Thymus (tissue), 11 donors: ENCODE measurements at regions not wholly inside any gene's neighbourhood (a gene's known extent, or its start where the extent isn't known, plus 50 kb on each side); places are given as distances from the start of the nearest gene placed in this dataset.

ENCODE experiments used
- DNase-seq, 9 donors: peaks; one replicate each; pipeline ENCODE4 v3.0.0-alpha.2; 2013; ENCODE audit warnings: low spot score in 9 of 9, low read depth in 6 of 9, missing footprints in 1 of 9
- H3K27ac ChIP-seq, 2 donors: one replicate each; pipeline ENCODE4 v1.5.1; 2013; ENCODE audit warnings: control low read depth in 1 of 2, low read depth in 1 of 2, low read length in 1 of 2, mild to moderate bottlenecking in 1 of 2, moderate library complexity in 1 of 2
- H3K27me3 ChIP-seq, 2 donors: one replicate each; pipeline ENCODE4 v1.5.1; 2013; ENCODE audit warnings: low read length in 1 of 2; ENCODE audit not compliant: control insufficient read depth in 2 of 2, insufficient read depth in 1 of 2
- H3K36me3 ChIP-seq, 2 donors: one replicate each; pipeline ENCODE4 v1.5.1; 2013; ENCODE audit warnings: low read length in 1 of 2, mild to moderate bottlenecking in 1 of 2, moderate library complexity in 1 of 2; ENCODE audit not compliant: control insufficient read depth in 2 of 2, insufficient read depth in 2 of 2
- H3K4me1 ChIP-seq, 2 donors: one replicate each; pipeline ENCODE4 v1.5.1; 2013; ENCODE audit warnings: low read length in 2 of 2; ENCODE audit not compliant: control insufficient read depth in 2 of 2, insufficient read depth in 2 of 2
- H3K4me3 ChIP-seq, 2 donors: one replicate each; pipeline ENCODE4 v1.5.1; 2013; ENCODE audit warnings: low read length in 2 of 2, control low read depth in 1 of 2, mild to moderate bottlenecking in 1 of 2
- H3K9me3 ChIP-seq, 2 donors: one replicate each; pipeline ENCODE4 v1.5.1; 2013; ENCODE audit warnings: low read length in 1 of 2, mild to moderate bottlenecking in 1 of 2; ENCODE audit not compliant: control insufficient read depth in 2 of 2, insufficient read depth in 1 of 2
- WGBS: extraction: QIAGEN DNeasy Blood & Tissue Kit; methylation state at CpG from one replicate; pipeline ENCODE4 v1.1.7; 2013; 5-methylcytosine and 5-hydroxymethylcytosine counted together
- donor health status: healthy.

DNA sequence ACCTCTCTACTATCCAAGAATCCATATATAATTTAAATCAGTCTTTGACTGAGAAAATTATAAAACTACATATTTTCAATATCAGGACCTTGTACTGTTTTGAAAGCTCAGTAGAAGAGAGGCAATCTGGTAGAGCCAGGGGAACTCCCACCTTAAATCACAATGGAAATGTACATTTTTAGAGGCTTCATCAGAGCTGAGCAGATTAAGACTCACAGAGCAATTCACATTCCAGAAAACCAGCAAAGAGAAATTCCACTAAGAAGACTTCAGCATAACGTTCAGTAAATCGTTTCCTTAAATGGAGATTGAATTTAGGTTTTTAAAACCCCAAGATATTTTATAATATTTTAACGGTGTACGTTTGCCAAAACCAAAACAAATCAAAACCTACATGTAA lies 227.8 kb upstream of the TRPM3 start:
- H3K36me3 ChIP-seq = no peaks in the 10 kb centered on the region
- no peaks in the 10 kb centered on the region for H3K9me3 ChIP-seq
- no peak overlapping the region for H3K27ac ChIP-seq
- H3K27me3 ChIP-seq = no peaks in the 10 kb centered on the region
- no peak overlapping the region for H3K4me3 ChIP-seq
- no peak for DNase-seq
- WGBS = 93% methylated on average over 4 of the region's 4 CpGs
- H3K4me1 ChIP-seq = no peaks in the 10 kb centered on the region

DNA sequence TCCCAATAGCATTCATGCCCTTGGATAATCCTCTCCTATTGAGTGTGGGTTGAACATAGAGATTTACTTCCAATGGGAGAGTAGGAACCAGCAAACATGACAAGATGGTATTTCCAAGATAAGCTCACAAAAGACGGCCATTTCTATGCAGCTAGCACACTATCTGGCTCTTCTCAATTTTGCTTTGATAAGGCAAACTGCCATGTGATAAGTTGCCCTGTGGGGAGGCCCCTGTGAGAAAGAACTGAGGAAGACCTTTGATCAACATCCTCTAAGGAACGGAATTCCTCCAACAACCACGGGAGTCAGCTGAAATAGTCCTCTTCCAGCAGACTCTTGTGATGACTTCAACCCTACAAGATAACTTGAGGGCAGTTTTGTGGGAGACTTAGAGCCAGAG lies 211.9 kb upstream of the TRPM3 start:
- Histone ChIP-seq H3K36me3 (no peaks in the 10 kb centered on the region), H3K4me1 (no peaks in the 10 kb centered on the region), H3K27ac (no peak overlapping the region), H3K9me3 (no peaks in the 10 kb centered on the region), H3K27me3 (no peaks in the 10 kb centered on the region), H3K4me3 (no peak overlapping the region)
- 82% methylated on average over 3 of the region's 3 CpGs for WGBS
- DNase-seq = no peak

DNA sequence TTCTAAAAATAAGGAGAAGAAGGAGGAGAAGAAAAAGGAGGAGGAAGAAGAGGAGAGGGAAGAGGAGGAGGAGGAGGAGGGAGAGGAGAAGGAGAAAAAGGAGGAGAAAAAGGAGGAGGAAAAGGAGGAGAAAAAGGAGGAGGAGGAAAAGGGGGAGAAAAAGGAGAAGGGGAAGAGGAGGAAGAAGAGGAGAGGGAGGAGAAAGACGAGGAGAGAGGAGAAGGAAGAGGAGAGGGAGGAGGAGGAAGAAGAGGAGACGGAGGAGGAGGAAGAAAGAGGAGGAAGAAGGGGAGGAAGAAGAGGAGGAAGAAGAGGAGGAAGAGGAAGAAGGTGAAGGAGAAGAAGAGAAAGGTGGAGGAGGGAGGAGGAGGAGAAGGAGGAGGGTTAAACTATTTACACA lies 210.2 kb upstream of the TRPM3 start:
- 68% methylated on average over 2 of the region's 2 CpGs for WGBS

DNA sequence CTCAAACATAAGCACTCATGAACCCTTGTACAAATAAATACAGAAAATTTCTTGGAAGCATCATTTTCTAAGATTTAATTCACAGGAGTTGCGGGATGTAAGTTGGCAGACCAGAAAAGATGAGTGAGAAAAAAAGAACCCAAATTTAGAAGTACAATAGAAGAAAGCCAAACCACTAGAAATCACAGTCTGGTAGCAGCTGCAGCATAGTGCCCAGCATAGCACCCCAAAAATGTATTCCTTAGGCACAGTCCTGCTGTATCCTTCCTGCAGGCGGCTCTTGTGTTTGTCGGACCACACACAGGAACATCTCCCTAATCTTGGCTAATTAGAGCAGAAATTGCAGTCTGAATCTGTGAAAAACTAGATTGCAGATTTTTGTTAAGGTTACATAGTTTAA lies 208.5 kb upstream of the TRPM3 start:
- no peaks in the 10 kb centered on the region for H3K4me1 ChIP-seq
- no peaks in the 10 kb centered on the region for H3K36me3 ChIP-seq
- 91% methylated on average over 3 of the region's 3 CpGs for WGBS
- no peaks in the 10 kb centered on the region for H3K9me3 ChIP-seq
- H3K4me3 ChIP-seq = no peak overlapping the region
- no peak for DNase-seq
- H3K27ac ChIP-seq = no peak overlapping the region
- no peaks in the 10 kb centered on the region for H3K27me3 ChIP-seq

More for the DNA sequence above, 210.2 kb upstream of the TRPM3 start:
- no peaks in the 10 kb centered on the region for H3K27me3 ChIP-seq
- H3K4me1 ChIP-seq = no peaks in the 10 kb centered on the region
- DNase-seq = no peak
- no peak overlapping the region for H3K4me3 ChIP-seq
- no peak overlapping the region for H3K27ac ChIP-seq
- H3K9me3 ChIP-seq = no peaks in the 10 kb centered on the region
- no peaks in the 10 kb centered on the region for H3K36me3 ChIP-seq

DNA sequence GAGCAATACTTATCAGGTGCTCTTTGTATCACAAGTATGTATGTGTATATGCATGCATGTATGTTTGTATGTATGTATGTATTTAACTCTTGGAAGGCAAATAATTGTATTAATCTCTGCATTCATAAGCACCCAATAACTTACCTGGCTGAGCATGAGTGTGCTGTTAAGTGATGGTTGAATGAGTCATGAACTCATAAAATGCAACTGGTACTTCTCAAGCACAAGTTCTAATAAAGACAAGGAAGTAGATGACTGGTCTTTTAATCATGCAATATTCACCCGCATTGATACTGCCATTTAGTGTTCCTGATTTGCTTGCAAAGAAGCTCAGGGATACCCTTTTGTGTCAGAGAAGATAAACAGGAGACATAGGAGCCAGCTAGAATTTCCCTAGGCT lies 204.9 kb upstream of the TRPM3 start:
- H3K36me3 ChIP-seq = no peaks in the 10 kb centered on the region
- no peaks in the 10 kb centered on the region for H3K9me3 ChIP-seq
- 94% methylated on average over 1 of the region's 1 CpG for WGBS
- H3K4me3 ChIP-seq = no peak overlapping the region
- H3K27ac ChIP-seq = no peak overlapping the region
- no peaks in the 10 kb centered on the region for H3K4me1 ChIP-seq
- no peaks in the 10 kb centered on the region for H3K27me3 ChIP-seq
- no peak for DNase-seq

DNA sequence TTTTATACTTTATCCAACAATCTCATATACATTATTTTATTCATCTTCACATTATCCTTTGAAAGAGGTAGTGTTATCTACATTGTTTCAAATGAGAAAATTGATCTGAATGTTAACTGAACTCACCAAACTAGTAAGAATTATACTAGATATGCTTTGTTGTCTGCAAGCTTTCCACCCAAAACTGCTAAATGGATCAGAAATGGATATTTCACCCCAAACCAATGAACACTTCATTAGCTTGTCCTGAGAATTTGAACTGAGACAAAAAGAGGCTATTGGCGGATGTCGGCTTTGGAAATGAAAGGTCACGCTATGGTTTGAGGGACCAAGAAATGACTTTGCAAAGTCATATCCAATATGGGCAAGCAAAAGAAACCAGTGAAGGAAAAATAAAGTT lies 201.9 kb upstream of the TRPM3 start:
- DNase-seq = no peak
- Histone ChIP-seq H3K4me3 (no peak overlapping the region), H3K27me3 (no peaks in the 10 kb centered on the region), H3K27ac (no peak overlapping the region), H3K4me1 (no peaks in the 10 kb centered on the region), H3K36me3 (no peaks in the 10 kb centered on the region), H3K9me3 (no peaks in the 10 kb centered on the region)
- 98% methylated on average over 3 of the region's 3 CpGs for WGBS

DNA sequence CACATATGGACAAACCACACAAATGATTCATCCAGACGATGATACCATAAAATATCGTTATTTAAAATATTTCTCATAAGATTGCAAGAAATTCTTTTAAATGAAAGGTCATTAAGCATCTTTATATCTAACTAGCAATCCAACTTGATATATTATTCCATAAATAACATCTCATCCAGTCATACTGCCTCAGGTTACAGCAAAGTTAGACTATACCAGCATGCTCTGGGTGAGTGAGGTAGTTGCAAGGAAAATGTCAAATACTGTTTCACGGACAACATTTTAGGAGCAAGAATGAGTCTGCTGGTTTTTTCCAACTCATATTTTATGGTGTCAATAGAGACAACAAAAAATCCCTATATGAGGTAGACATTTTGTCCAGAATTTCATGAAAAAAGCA lies 200.9 kb upstream of the TRPM3 start:
- H3K4me1 ChIP-seq = no peaks in the 10 kb centered on the region
- no peaks in the 10 kb centered on the region for H3K36me3 ChIP-seq
- no peaks in the 10 kb centered on the region for H3K27me3 ChIP-seq
- H3K27ac ChIP-seq = no peak overlapping the region
- no peaks in the 10 kb centered on the region for H3K9me3 ChIP-seq
- WGBS = 97% methylated on average over 3 of the region's 3 CpGs
- DNase-seq = no peak
- no peak overlapping the region for H3K4me3 ChIP-seq

DNA sequence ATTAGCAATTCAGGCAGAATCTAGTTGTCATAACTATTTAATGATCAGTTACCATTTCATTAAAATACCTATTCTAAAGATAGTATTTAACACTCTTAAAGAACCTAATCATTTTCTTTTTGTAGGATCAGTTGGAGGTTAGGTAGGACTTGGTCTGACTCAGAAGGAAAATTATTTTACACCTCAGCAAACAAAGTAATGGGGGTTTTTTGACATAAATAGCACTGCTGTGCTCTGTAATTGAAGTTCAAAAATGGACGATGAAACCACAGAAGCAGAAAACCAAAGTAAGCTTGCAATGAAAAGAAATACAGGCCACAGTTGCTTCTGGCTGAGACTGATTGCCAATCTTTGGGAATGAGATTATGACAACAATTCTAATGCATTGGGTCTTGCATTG lies 187.0 kb upstream of the TRPM3 start:
- Histone ChIP-seq H3K36me3 (no peaks in the 10 kb centered on the region), H3K4me3 (no peak overlapping the region), H3K27me3 (no peaks in the 10 kb centered on the region), H3K4me1 (no peaks in the 10 kb centered on the region), H3K27ac (no peak overlapping the region), H3K9me3 (no peaks in the 10 kb centered on the region)
- DNase-seq = no peak
- WGBS = 82% methylated on average over 1 of the region's 1 CpG

DNA sequence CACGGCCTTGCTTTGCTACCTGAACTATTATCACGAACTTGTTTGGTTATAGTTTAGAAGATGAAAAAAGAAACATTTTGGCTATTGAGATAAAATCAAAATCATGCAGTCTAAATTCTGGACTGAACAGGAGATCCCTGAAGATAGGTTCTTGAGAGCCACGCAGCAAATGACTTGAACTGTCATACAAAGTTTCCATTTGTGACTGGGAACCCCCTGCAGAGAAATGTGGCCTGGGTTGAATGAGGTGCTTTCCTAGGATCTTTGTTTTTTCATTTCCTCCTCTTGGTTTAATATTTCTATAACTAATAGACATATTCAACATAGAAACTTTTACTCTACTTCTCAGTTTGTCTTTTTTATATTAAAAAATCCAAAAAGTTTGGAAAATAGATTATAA lies 184.7 kb upstream of the TRPM3 start:
- 92% methylated on average over 3 of the region's 3 CpGs for WGBS
- Histone ChIP-seq H3K9me3 (no peaks in the 10 kb centered on the region), H3K27me3 (no peaks in the 10 kb centered on the region)

DNA sequence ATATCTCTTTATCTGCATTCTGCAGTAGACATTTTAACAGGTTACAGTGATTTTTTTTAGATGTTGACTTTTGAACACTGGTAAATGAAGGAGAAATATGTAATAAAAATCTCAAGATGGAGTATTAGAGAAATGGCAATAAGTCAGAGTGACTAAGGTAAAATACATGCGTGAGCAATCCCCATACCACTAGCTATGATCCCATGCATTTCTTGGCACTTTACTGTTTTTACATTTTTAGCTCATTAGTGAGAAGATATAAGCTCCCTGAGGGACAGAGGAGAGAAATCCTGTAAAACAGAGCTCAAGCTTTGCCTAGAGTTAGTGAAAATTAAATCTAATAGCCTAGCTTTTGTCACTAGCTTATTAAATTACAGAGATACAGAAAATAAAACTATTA lies 181.9 kb upstream of the TRPM3 start:
- no peaks in the 10 kb centered on the region for H3K9me3 ChIP-seq
- no peaks in the 10 kb centered on the region for H3K4me1 ChIP-seq
- DNase-seq = no peak
- H3K27me3 ChIP-seq = no peaks in the 10 kb centered on the region
- H3K36me3 ChIP-seq = no peaks in the 10 kb centered on the region
- no peak overlapping the region for H3K27ac ChIP-seq
- 97% methylated on average over 1 of the region's 1 CpG for WGBS
- no peak overlapping the region for H3K4me3 ChIP-seq

More for the DNA sequence above, 184.7 kb upstream of the TRPM3 start:
- Histone ChIP-seq H3K4me1 (no peaks in the 10 kb centered on the region), H3K36me3 (no peaks in the 10 kb centered on the region), H3K27ac (no peak overlapping the region), H3K4me3 (no peak overlapping the region)
- no peak for DNase-seq
